Glutamatergic neuron (in vitro differentiated cells): ENCODE measurements at regions not wholly inside any gene's neighbourhood (a gene's known extent, or its start where the extent isn't known, plus 50 kb on each side); places are given as distances from the start of the nearest gene placed in this dataset.
A peak's percentile ranks its signal among the peaks of the same experiment; 100 is the strongest.

Source experiments
- DNase-seq: peaks from one replicate; pipeline ENCODE4 v3.0.0; 2022
- H3K27ac Mint-ChIP-seq: one replicate; pipeline ENCODE4 v1.8.0; 2020; ENCODE audit warnings: mild to moderate bottlenecking, mixed read lengths, inconsistent platforms; ENCODE audit not compliant: unreplicated experiment
- H3K27me3 Mint-ChIP-seq: one replicate; pipeline ENCODE4 v1.8.0; 2020; ENCODE audit warnings: mild to moderate bottlenecking, moderate library complexity, mixed read lengths, inconsistent platforms; ENCODE audit not compliant: unreplicated experiment
- H3K36me3 Mint-ChIP-seq: one replicate; pipeline ENCODE4 v1.8.0; 2020; ENCODE audit warnings: mild to moderate bottlenecking, mixed read lengths, inconsistent platforms; ENCODE audit not compliant: unreplicated experiment
- H3K4me1 Mint-ChIP-seq: one replicate; pipeline ENCODE4 v1.8.0; 2020; ENCODE audit warnings: mild to moderate bottlenecking, low read depth, mixed read lengths, inconsistent platforms; ENCODE audit not compliant: unreplicated experiment
- H3K4me3 Mint-ChIP-seq: one replicate; pipeline ENCODE4 v1.8.0; 2020; ENCODE audit warnings: mild to moderate bottlenecking, mixed read lengths, inconsistent platforms; ENCODE audit not compliant: unreplicated experiment
- H3K9me3 Mint-ChIP-seq: one replicate; pipeline ENCODE4 v1.8.0; 2020; ENCODE audit warnings: mild to moderate bottlenecking, moderate library complexity, mixed read lengths, inconsistent platforms; ENCODE audit not compliant: unreplicated experiment
- TF ChIP-seq, protein P1 (sequence below): fragments of 200-600 bp; sonication (generic); IDR thresholded peaks from one replicate; pipeline ENCODE4 v1.5.0; 2021; ENCODE audit not compliant: partially characterized antibody, unreplicated experiment

- peak overlapping the region; percentile 97 for H3K27ac Mint-ChIP-seq
- peak overlapping the region; percentile 67 for H3K4me3 Mint-ChIP-seq
- peak; percentile 77 for DNase-seq
- peaks cover 8% of the 10 kb centered on the region for H3K36me3 Mint-ChIP-seq
- TF ChIP-seq, protein P1, sequence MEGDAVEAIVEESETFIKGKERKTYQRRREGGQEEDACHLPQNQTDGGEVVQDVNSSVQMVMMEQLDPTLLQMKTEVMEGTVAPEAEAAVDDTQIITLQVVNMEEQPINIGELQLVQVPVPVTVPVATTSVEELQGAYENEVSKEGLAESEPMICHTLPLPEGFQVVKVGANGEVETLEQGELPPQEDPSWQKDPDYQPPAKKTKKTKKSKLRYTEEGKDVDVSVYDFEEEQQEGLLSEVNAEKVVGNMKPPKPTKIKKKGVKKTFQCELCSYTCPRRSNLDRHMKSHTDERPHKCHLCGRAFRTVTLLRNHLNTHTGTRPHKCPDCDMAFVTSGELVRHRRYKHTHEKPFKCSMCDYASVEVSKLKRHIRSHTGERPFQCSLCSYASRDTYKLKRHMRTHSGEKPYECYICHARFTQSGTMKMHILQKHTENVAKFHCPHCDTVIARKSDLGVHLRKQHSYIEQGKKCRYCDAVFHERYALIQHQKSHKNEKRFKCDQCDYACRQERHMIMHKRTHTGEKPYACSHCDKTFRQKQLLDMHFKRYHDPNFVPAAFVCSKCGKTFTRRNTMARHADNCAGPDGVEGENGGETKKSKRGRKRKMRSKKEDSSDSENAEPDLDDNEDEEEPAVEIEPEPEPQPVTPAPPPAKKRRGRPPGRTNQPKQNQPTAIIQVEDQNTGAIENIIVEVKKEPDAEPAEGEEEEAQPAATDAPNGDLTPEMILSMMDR = no peak
- H3K9me3 Mint-ChIP-seq = peaks cover 15% of the 10 kb centered on the region
- H3K27me3 Mint-ChIP-seq = peaks cover 18% of the 10 kb centered on the region
- H3K4me1 Mint-ChIP-seq = peaks cover 71% of the 10 kb centered on the region
Measured at GRCh38 chr1:232509570-232509969, 120.4 kb downstream of the SIPA1L2 start.

DNA sequence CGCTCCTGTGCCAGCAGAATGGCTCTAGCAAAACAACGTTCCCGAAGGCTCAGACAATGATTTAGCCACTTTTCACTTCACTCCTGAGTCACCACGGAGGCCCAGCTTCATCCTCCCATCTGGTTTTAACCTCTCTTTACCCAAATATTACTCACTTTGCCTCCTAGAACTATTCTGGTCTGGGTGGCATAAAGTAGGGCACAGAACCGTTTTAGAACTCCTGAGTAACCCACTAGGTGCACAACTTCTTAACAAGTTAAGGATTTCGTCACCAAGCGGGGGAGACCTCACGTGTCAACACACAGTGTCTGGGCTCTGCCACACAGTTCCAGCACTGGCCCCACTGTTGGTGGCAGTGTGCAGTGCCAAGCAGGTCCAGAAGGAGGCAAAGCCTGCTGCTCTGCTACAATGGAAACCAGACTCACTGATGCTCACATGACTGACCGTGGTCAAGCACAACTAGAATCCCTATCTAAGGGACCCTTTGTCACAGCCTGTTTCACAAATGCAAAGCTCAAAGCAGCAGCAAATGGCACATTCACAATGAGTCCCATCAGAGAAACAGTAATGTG lies 121.7 kb downstream of the SIPA1L2 start:
- peaks cover 18% of the 10 kb centered on the region for H3K27me3 Mint-ChIP-seq
- no peaks in the 10 kb centered on the region for H3K36me3 Mint-ChIP-seq
- no peak for DNase-seq
- H3K4me1 Mint-ChIP-seq = peaks cover 68% of the 10 kb centered on the region
- TF ChIP-seq, protein P1 = no peak
- peak overlapping the region; percentile 97 for H3K27ac Mint-ChIP-seq
- H3K4me3 Mint-ChIP-seq = peak overlapping the region; percentile 53
- H3K9me3 Mint-ChIP-seq = peaks cover 14% of the 10 kb centered on the region

GRCh38 chr1:232507571-232507970 lies 122.4 kb downstream of the SIPA1L2 start:
- peak overlapping the region; percentile 21 for H3K4me3 Mint-ChIP-seq
- H3K27me3 Mint-ChIP-seq = peaks cover 18% of the 10 kb centered on the region
- DNase-seq = no peak
- H3K9me3 Mint-ChIP-seq = peaks cover 13% of the 10 kb centered on the region
- peaks cover 69% of the 10 kb centered on the region for H3K4me1 Mint-ChIP-seq
- H3K27ac Mint-ChIP-seq = peak overlapping the region; percentile 39
- TF ChIP-seq, protein P1 = no peak
- no peaks in the 10 kb centered on the region for H3K36me3 Mint-ChIP-seq

- TF ChIP-seq, protein P1 = no peak
- H3K27me3 Mint-ChIP-seq = peaks cover 14% of the 10 kb centered on the region
- DNase-seq = no peak
- no peak overlapping the region for H3K4me3 Mint-ChIP-seq
- H3K4me1 Mint-ChIP-seq = peaks cover 57% of the 10 kb centered on the region
- no peak overlapping the region for H3K27ac Mint-ChIP-seq
- H3K9me3 Mint-ChIP-seq = peaks cover 13% of the 10 kb centered on the region
- no peaks in the 10 kb centered on the region for H3K36me3 Mint-ChIP-seq
Measured at GRCh38 chr1:232505884-232506283, 124.0 kb downstream of the SIPA1L2 start.

DNA sequence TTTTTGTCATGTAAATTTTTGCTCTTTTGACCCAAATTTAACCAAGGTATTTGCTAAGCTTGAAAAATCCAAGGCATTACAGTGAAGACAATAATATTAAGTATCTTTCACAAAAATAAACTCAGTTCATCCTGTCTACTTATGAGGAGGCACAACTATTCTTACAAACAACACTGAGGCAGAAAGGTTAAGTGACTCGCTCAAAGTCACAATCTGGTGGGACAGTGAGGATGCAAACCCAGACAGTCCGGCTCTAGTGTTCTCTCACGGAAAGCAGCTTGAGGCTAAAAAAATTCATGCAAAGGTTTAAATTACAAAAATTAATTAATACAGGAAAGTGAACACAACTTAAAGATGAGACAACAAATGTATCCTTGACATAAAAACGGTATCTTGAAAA lies 125.3 kb downstream of the SIPA1L2 start:
- Mint-ChIP-seq H3K4me1 (peaks cover 58% of the 10 kb centered on the region), H3K4me3 (no peak overlapping the region), H3K36me3 (no peaks in the 10 kb centered on the region), H3K27ac (no peak overlapping the region), H3K27me3 (peaks cover 11% of the 10 kb centered on the region), H3K9me3 (peaks cover 15% of the 10 kb centered on the region)
- TF ChIP-seq, protein P1 = no peak
- no peak for DNase-seq
